PC-3 (cell line): ENCODE measurements at regions not wholly inside any gene's neighbourhood (a gene's known extent, or its start where the extent isn't known, plus 50 kb on each side); places are given as distances from the start of the nearest gene placed in this dataset.

Experiments used
- ATAC-seq: fragments of 200-7000 bp; cut with Tn5 transposase; 2 replicates; pipeline ENCODE4 v1.9.1; 2020; ENCODE audit warnings: mild to moderate bottlenecking, moderate library complexity
- BruUV-seq: library from RNA; stranded (reverse); fragments of 400-500 nt; replicated peaks from 2 replicates; lab custom pipeline; 2021; lab: Mats Ljungman, UMichigan
- CTCF ChIA-PET: fragments of 300-600 bp; sonication (Branson Sonifier 250); formaldehyde crosslinking; loops from one replicate; lab custom pipeline; 2022; ENCODE audit warnings: antibody characterized with exemption; lab: Charles Lee
- POLR2A ChIA-PET: fragments of 300-600 bp; sonication (Branson Sonifier 250); formaldehyde crosslinking; loops from one replicate; lab custom pipeline; 2022; ENCODE audit warnings: antibody characterized with exemption; ENCODE audit not compliant: unreplicated experiment; lab: Charles Lee
- DNase-seq: peaks from one replicate; pipeline ENCODE4 v3.0.0-alpha.2; 2015
- H2AFZ ChIP-seq: fragments of 300-600 bp; sonication (generic); 2 replicates; pipeline ENCODE4 v1.6.0; 2016; ENCODE audit warnings: antibody characterized with exemption, low read length
- H3F3A ChIP-seq: fragments of 300-600 bp; sonication (generic); one replicate; pipeline ENCODE4 v1.6.0; 2017; ENCODE audit warnings: antibody characterized with exemption, low read length, control low read depth, mild to moderate bottlenecking; ENCODE audit not compliant: unreplicated experiment
- H3K27ac ChIP-seq: fragments of 300-600 bp; sonication (generic); 2 replicates; pipeline ENCODE4 v1.5.1; 2016; ENCODE audit warnings: mild to moderate bottlenecking, low read length
- H3K27me3 ChIP-seq: fragments of 300-600 bp; sonication (generic); 2 replicates; pipeline ENCODE4 v1.6.1; 2016; ENCODE audit warnings: low read length, mixed read lengths
- H3K36me3 ChIP-seq: fragments of 300-600 bp; sonication (generic); 2 replicates; pipeline ENCODE4 v1.6.1; 2016; ENCODE audit warnings: low read depth, mixed run types, low read length, mixed read lengths
- H3K4me1 ChIP-seq: fragments of 300-600 bp; sonication (generic); 2 replicates; pipeline ENCODE4 v1.5.1; 2016; ENCODE audit warnings: low read length; ENCODE audit not compliant: insufficient read depth
- H3K4me2 ChIP-seq: fragments of 300-600 bp; sonication (generic); 2 replicates; pipeline ENCODE4 v1.6.0; 2016; ENCODE audit warnings: low read length
- H3K4me3 ChIP-seq: fragments of 300-600 bp; sonication (generic); 2 replicates; pipeline ENCODE4 v1.5.1; 2016; ENCODE audit warnings: mild to moderate bottlenecking, low read length, mixed read lengths
- H3K79me2 ChIP-seq: fragments of 300-600 bp; sonication (generic); 2 replicates; pipeline ENCODE4 v1.6.1; 2017; ENCODE audit warnings: low read length, mixed read lengths
- H3K9ac ChIP-seq: fragments of 300-600 bp; sonication (generic); 2 replicates; pipeline ENCODE4 v1.6.0; 2016; ENCODE audit warnings: mild to moderate bottlenecking, low read length
- H3K9me2 ChIP-seq: fragments of 300-600 bp; sonication (generic); replicated peaks from 2 replicates; pipeline ENCODE4 v1.6.1; 2016; ENCODE audit warnings: mixed run types, low read length, mixed read lengths
- H3K9me3 ChIP-seq: fragments of 300-600 bp; sonication (generic); 2 replicates; pipeline ENCODE4 v1.6.1; 2016; ENCODE audit warnings: low read length, mixed read lengths
- H4K20me1 ChIP-seq: fragments of 300-600 bp; sonication (generic); 2 replicates; pipeline ENCODE4 v1.6.1; 2016; ENCODE audit warnings: low read length, mixed read lengths
- EZH2 ChIP-seq: fragments of 300-600 bp; sonication (generic); IDR thresholded peaks from one replicate; pipeline ENCODE4 v1.6.1; 2017; ENCODE audit warnings: antibody characterized with exemption, mild to moderate bottlenecking, low read length; ENCODE audit not compliant: unreplicated experiment
- EZH2phosphoT487 ChIP-seq: fragments of 300-600 bp; sonication (generic); IDR thresholded peaks from 2 replicates; pipeline ENCODE4 v1.6.1; 2018; ENCODE audit warnings: mild to moderate bottlenecking, antibody characterized with exemption, low read length, borderline replicate concordance
- intact Hi-C: fragments of 100-400 bp; cut with micrococcal nuclease; formaldehyde crosslinking; loops from 2 replicates; pipeline ENCODE4 v1.9.0; 2023
- TF ChIP-seq, protein P1 (sequence below): fragments of 300-600 bp; sonication (generic); conservative IDR thresholded peaks from 2 replicates; pipeline ENCODE4 v1.5.1; 2017; ENCODE audit warnings: antibody characterized with exemption, low read depth, mild to moderate bottlenecking, low read length

DNA sequence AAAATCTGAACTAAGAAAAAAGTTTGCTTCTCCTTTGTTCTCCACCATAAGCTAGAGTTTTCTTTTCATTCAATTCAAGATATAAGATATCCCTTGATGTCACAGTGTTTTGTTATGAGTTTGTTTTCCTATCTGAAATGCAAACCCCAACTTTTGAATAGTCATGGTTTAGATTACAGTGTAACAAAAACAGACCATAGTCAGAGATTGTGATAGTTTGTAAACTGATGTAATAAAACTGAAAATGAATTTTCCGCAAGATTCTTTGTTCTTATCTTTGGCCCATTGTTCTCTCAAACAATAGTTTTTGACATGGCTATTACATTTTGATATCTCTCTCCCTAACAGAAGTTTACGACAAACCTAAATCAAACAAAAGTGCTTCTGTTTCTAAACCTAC lies 121.7 kb upstream of the GADL1 start:
- Histone ChIP-seq H4K20me1 (no peaks in the 10 kb centered on the region), H3K9me2 (no peaks in the 10 kb centered on the region), H3K27ac (no peak overlapping the region), H3K36me3 (no peaks in the 10 kb centered on the region), H3K79me2 (no peaks in the 10 kb centered on the region), H3K4me3 (no peak overlapping the region), H3K9ac (no peak overlapping the region), H3K27me3 (no peaks in the 10 kb centered on the region), H3K9me3 (no peaks in the 10 kb centered on the region), H2AFZ (no peak overlapping the region), H3F3A (no peaks in the 10 kb centered on the region), H3K4me2 (no peak overlapping the region), H3K4me1 (peaks cover 23% of the 10 kb centered on the region)
- CTCF ChIA-PET, result no interaction called here
- TF ChIP-seq EZH2 (no peak), EZH2phosphoT487 (no peak)
- TF ChIP-seq, protein P1, sequence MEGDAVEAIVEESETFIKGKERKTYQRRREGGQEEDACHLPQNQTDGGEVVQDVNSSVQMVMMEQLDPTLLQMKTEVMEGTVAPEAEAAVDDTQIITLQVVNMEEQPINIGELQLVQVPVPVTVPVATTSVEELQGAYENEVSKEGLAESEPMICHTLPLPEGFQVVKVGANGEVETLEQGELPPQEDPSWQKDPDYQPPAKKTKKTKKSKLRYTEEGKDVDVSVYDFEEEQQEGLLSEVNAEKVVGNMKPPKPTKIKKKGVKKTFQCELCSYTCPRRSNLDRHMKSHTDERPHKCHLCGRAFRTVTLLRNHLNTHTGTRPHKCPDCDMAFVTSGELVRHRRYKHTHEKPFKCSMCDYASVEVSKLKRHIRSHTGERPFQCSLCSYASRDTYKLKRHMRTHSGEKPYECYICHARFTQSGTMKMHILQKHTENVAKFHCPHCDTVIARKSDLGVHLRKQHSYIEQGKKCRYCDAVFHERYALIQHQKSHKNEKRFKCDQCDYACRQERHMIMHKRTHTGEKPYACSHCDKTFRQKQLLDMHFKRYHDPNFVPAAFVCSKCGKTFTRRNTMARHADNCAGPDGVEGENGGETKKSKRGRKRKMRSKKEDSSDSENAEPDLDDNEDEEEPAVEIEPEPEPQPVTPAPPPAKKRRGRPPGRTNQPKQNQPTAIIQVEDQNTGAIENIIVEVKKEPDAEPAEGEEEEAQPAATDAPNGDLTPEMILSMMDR, result no peak
- BruUV-seq, result no TSS peak
- DNase-seq (no peak), ATAC-seq (no peak)
- intact Hi-C loops, result no loop called here
- POLR2A ChIA-PET, result no interaction called here

- ChIA-PET CTCF (no interaction called here), POLR2A (no interaction called here)
- H4K20me1 ChIP-seq, result no peaks in the 10 kb centered on the region
- no peak overlapping the region for H3K27ac ChIP-seq
- DNase-seq (no peak), ATAC-seq (no peak)
- intact Hi-C loops, result no loop called here
- H2AFZ ChIP-seq, result no peak overlapping the region
- no peaks in the 10 kb centered on the region for H3K4me1 ChIP-seq
- TF ChIP-seq EZH2 (no peak), EZH2phosphoT487 (no peak)
- TF ChIP-seq, protein P1, result no peak
- H3K27me3 ChIP-seq, result no peaks in the 10 kb centered on the region
- no peak overlapping the region for H3K4me2 ChIP-seq
- no peaks in the 10 kb centered on the region for H3K9me2 ChIP-seq
- no peaks in the 10 kb centered on the region for H3K79me2 ChIP-seq
- H3K9ac ChIP-seq, result no peak overlapping the region
- no peaks in the 10 kb centered on the region for H3F3A ChIP-seq
- 0 out of 2 replicates have a peak, but pooled peaks cover 4% of the 10 kb centered on the region for H3K9me3 ChIP-seq
- no peak overlapping the region for H3K4me3 ChIP-seq
- no TSS peak for BruUV-seq
- H3K36me3 ChIP-seq, result no peaks in the 10 kb centered on the region
Observed at GRCh38 chr3:31022716-31023115, 128.3 kb upstream of the GADL1 start.

GRCh38 chr3:31025541-31025940 lies 131.1 kb upstream of the GADL1 start:
- H3K4me3 ChIP-seq, result no peak overlapping the region
- no peak overlapping the region for H2AFZ ChIP-seq
- H3K27me3 ChIP-seq, result no peaks in the 10 kb centered on the region
- no peak overlapping the region for H3K27ac ChIP-seq
- intact Hi-C loops, result no loop called here
- no TSS peak for BruUV-seq
- no peaks in the 10 kb centered on the region for H3K79me2 ChIP-seq
- no peaks in the 10 kb centered on the region for H4K20me1 ChIP-seq
- POLR2A ChIA-PET, result no interaction called here
- ATAC-seq (no peak), DNase-seq (no peak)
- H3K36me3 ChIP-seq, result no peaks in the 10 kb centered on the region
- H3K9me3 ChIP-seq, result 0 out of 2 replicates have a peak, but pooled peaks cover 5% of the 10 kb centered on the region
- no peak for TF ChIP-seq EZH2
- no peak for TF ChIP-seq EZH2phosphoT487
- TF ChIP-seq, protein P1, result no peak
- CTCF ChIA-PET, result no interaction called here
- H3F3A ChIP-seq, result no peaks in the 10 kb centered on the region
- no peaks in the 10 kb centered on the region for H3K9me2 ChIP-seq
- no peaks in the 10 kb centered on the region for H3K4me1 ChIP-seq
- no peak overlapping the region for H3K9ac ChIP-seq
- no peak overlapping the region for H3K4me2 ChIP-seq
